ENCODE measurements at regions not wholly inside any gene's neighbourhood (a gene's known extent, or its start where the extent isn't known, plus 50 kb on each side); places are given as distances from the start of the nearest gene placed in this dataset.
"Not testable (repeated sequence)": the region's sequence is repeated elsewhere in the genome, so short reads cannot be mapped to it uniquely, and the experiment has no call there.

DNA sequence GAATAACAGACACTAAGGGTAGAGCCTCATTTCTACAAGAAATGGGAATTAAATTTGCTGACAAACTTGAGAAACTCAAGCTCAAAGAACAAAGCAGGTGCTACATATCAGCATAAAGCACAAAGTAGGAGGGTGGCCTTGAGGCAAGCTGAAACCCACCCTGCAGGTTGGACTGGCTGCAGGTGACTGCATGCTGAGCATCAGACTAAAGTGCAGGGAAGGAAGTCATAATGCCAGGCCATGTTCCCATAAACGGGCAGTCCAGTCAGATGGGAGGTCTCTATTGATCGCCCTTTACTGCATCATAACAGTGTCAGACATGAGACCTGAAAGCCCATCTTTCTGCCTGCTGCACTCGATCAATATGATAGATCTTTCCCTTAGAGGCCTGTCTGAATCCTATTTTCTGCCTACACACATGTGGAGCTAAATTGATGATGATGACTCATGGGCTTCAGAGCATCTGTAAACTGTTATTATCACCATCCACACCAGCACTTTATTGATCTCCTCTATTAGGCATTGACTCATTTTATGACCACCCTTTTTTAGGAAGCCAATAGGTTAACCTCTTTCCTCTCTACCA, 224.5 kb upstream of the DDI1 start:
- Histone ChIP-seq H3K4me1 (no peaks in the 10 kb centered on the region), H3K27me3 (ENCODE audit: low read depth) (no peaks in the 10 kb centered on the region), H3K9me3 (no peaks in the 10 kb centered on the region), H3K4me3 (no peak overlapping the region), H3K27ac (no peak overlapping the region), H3K36me3 (no peaks in the 10 kb centered on the region)
- DNase-seq (no peak), ATAC-seq (no peak)
- intact Hi-C loops (cut with DNase I) = no loop called here
- TF ChIP-seq, protein P1, sequence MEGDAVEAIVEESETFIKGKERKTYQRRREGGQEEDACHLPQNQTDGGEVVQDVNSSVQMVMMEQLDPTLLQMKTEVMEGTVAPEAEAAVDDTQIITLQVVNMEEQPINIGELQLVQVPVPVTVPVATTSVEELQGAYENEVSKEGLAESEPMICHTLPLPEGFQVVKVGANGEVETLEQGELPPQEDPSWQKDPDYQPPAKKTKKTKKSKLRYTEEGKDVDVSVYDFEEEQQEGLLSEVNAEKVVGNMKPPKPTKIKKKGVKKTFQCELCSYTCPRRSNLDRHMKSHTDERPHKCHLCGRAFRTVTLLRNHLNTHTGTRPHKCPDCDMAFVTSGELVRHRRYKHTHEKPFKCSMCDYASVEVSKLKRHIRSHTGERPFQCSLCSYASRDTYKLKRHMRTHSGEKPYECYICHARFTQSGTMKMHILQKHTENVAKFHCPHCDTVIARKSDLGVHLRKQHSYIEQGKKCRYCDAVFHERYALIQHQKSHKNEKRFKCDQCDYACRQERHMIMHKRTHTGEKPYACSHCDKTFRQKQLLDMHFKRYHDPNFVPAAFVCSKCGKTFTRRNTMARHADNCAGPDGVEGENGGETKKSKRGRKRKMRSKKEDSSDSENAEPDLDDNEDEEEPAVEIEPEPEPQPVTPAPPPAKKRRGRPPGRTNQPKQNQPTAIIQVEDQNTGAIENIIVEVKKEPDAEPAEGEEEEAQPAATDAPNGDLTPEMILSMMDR (IDR thresholded peaks at IDR 0.05) = no peak

DNA sequence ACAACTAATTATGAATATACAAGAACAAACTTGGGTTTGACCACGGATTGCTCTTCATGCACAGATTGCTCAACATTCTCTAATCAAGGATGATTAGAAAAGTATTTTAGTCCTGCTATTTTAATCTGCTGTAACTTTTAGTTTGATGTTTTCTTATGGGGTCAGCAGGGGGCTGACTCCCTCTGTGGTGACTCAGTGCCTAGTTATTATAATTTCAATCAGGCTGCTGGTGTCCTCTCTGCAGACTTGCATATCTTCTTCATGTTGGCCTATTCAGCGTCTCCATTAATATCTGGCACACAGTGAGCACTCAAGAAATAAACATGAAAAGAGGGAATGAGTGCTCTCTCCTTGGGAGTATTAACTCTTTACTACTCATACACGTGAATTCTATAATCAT, 223.8 kb upstream of the DDI1 start:
- H3K36me3 ChIP-seq = no peaks in the 10 kb centered on the region
- TF ChIP-seq, protein P1 (IDR thresholded peaks at IDR 0.05) = no peak
- intact Hi-C loops (cut with DNase I) = no loop called here
- no peak for ATAC-seq
- DNase-seq = no peak
- no peak overlapping the region for H3K4me3 ChIP-seq
- H3K27ac ChIP-seq = no peak overlapping the region
- no peaks in the 10 kb centered on the region for H3K27me3 ChIP-seq (ENCODE audit: low read depth)
- H3K4me1 ChIP-seq = no peaks in the 10 kb centered on the region
- H3K9me3 ChIP-seq = no peaks in the 10 kb centered on the region

DNA sequence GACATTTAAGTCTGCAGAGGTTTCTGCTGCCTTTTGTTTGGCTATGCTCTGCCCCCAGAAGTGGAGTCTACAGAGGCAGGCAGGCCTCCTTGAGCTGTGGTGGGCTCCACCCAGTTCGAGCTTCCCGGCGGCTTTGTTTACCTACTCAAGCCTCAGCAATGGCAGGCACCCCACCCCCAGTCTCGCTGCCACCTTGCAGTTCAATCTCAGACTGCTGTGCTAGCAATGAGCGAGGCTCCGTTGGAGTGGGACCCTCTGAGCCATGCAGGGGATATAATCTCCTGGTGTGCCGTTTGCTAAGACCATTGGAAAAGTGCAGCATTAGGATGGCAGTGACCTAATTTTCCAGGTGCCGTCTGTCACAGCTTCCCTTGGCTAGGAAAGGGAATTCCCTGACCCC, 216.1 kb upstream of the DDI1 start:
- H3K4me3 ChIP-seq; H3K36me3 ChIP-seq; H3K27ac ChIP-seq; H3K9me3 ChIP-seq; ATAC-seq; DNase-seq; H3K4me1 ChIP-seq; intact Hi-C loops (cut with DNase I); H3K27me3 ChIP-seq (ENCODE audit: low read depth): not testable (repeated sequence)

GRCh38 chr11:103824116-103824515, 212.3 kb upstream of the DDI1 start:
- Histone ChIP-seq H3K9me3 (no peaks in the 10 kb centered on the region), H3K27ac (no peak overlapping the region), H3K4me1 (no peaks in the 10 kb centered on the region), H3K4me3 (no peak overlapping the region), H3K36me3 (no peaks in the 10 kb centered on the region), H3K27me3 (ENCODE audit: low read depth) (no peaks in the 10 kb centered on the region)
- intact Hi-C loops (cut with DNase I) = no loop called here
- TF ChIP-seq, protein P1 (IDR thresholded peaks at IDR 0.05) = no peak
- DNase-seq = no peak
- no peak for ATAC-seq

GRCh38 chr11:103825469-103825868, 211.0 kb upstream of the DDI1 start:
- no peaks in the 10 kb centered on the region for H3K27me3 ChIP-seq (ENCODE audit: low read depth)
- intact Hi-C loops (cut with DNase I) = no loop called here
- ATAC-seq (no peak), DNase-seq (no peak)
- no peak overlapping the region for H3K4me3 ChIP-seq
- no peaks in the 10 kb centered on the region for H3K36me3 ChIP-seq
- no peaks in the 10 kb centered on the region for H3K9me3 ChIP-seq
- H3K27ac ChIP-seq = no peak overlapping the region
- H3K4me1 ChIP-seq = no peaks in the 10 kb centered on the region
- TF ChIP-seq, protein P1 (IDR thresholded peaks at IDR 0.05) = no peak

DNA sequence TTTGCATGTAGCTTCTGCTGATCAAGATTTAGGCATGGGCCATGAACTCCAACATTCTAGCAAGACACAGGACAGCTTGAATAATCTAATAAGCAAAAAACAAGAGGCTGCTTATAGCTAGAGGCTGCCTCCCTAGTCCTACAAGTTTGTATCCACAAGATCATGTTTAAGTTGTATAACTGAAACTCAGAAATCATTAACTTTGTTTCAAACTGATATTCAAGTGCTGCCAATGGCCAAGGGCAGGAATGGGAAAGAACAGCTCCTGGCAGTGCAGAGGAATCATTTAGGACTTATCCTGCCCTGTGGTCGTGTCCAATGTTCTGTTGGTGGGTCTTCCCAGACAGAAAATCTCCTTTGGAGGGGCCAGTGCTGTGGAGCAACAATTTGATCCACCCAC, 209.6 kb upstream of the DDI1 start:
- DNase-seq (no peak), ATAC-seq (no peak)
- no peak overlapping the region for H3K4me3 ChIP-seq
- H3K9me3 ChIP-seq = no peaks in the 10 kb centered on the region
- no peaks in the 10 kb centered on the region for H3K27me3 ChIP-seq (ENCODE audit: low read depth)
- H3K4me1 ChIP-seq = no peaks in the 10 kb centered on the region
- intact Hi-C loops (cut with DNase I) = no loop called here
- no peaks in the 10 kb centered on the region for H3K36me3 ChIP-seq
- no peak overlapping the region for H3K27ac ChIP-seq
- TF ChIP-seq, protein P1 (IDR thresholded peaks at IDR 0.05) = no peak
